Glomerular visceral epithelial cell (primary cell): ENCODE measurements at regions not wholly inside any gene's neighbourhood (a gene's known extent, or its start where the extent isn't known, plus 50 kb on each side); places are given as distances from the start of the nearest gene placed in this dataset.
A peak's percentile ranks its signal among the peaks of the same experiment; 100 is the strongest.
"Not testable (repeated sequence)": the region's sequence is repeated elsewhere in the genome, so short reads cannot be mapped to it uniquely, and the experiment has no call there.

Source experiments
- DNase-seq: peaks from one replicate; pipeline ENCODE4 v3.0.0-alpha.2; 2016; ENCODE audit errors: extremely low spot score

DNA sequence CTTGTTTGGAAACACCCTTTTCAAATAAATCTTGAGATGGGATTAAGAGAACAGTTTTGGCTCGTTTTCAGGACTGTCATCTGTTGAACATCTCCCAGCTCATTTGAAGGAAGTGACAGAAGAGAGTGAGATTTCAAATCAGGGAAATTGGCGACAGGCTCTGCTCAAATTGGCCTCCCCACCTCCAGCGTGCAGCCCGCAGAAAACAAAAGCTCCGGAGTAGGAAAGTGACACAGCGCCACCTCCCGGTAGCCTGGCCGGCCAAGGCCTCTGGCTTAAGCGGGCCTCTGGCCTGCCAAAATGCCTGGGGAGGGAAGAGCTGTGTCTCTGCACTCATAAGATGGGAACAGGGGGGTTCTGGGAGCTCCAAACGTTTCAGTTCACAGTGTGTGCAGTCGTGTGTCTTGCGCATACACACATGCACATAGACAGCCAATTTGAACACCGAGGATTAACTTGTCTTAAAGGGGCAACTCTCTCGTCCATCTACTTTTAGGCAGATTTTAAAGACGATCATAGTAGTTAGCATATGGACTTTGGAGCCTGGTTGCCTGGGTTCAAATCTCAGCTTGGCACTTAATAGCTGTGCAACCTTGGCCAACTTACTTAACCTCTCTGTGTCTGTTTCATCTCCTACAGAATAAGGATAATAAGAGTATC lies 132.7 kb upstream of the RCN1 start:
- DNase-seq: peak; percentile 39

DNA sequence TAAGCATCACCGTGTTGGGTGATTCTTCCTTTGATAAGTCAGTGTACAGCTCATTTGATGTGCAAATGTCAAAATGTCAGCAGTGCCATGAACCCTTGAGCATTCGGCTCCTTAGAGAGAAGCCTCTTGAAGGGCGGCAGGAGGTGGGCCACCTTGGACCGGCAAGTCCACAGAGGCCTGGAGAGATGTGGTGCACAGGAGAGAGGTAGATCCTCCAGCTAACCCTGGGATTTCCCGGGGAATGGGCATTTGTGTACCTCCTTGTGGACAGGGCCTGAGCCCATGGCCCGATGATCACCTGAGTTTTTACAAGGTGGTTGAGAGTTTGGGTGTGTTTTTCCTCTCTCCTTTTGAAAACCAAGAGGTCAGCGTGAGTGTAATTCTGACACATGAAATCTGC lies 133.2 kb upstream of the RCN1 start:
- DNase-seq: no peak

DNA sequence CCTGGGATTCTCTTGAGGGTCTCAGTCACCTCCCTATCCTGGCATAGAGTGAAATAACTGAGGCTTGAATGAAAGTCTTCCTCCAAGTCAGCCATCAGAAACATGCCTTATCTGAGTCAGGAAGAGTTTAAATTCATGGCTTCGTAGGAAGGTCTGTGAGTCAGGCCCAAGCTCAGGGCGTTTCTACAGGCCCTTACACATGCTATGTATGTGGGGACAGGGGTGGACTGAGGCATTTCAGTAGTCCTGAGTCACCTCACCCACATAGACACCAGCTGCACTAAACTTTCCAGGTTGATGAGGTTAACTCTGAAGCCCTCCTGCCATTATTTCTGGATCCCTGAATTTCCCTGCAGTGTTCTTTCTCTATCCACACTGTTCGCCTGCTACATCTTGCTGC lies 134.6 kb upstream of the RCN1 start:
- DNase-seq: peak; percentile 23

DNA sequence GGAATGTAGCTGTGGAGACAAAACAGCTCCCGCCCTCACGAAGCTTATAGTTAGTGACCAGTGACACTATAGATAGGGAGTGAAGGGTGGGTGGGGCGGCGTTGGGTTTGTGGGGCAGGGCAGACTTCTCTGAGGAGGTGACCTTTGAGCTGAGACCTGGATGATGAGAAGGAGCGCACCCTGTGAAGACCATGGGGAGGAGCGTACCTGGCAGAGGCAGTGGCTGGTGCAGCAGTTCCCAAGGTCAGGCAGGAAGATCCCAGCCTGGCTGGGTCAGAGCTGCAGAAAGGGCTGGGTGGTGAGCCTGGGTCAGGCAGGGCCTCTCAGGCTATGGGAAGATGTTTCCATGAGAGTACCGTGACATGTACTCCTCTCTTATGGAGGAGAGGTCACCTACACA lies 135.0 kb upstream of the RCN1 start:
- DNase-seq: no peak

DNA sequence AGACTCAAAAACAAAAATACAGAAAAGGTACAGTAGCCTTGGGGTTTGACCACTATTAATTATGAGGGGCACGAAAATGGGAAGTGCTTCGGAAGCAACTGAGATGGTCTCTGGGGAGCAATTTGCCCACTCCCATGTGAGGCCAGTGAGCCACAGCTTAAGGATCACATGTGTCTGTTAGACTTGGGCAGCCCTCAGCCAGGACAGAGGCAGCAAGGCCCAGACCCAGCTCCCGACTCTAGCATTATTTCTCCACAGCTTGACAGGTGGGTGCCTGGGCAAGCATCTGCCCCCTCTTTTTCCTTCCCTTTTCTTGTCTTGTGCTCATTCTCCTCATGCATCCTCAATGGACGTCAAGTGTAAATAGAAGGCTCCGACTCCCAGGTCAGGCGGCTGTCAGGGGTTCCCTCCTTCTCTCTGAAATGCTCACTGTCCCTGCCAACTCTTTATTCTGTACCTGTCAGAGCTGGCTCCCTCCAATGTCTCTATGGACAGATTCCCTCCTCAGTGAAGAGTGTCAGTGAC lies 137.0 kb upstream of the RCN1 start:
- DNase-seq: no peak

DNA sequence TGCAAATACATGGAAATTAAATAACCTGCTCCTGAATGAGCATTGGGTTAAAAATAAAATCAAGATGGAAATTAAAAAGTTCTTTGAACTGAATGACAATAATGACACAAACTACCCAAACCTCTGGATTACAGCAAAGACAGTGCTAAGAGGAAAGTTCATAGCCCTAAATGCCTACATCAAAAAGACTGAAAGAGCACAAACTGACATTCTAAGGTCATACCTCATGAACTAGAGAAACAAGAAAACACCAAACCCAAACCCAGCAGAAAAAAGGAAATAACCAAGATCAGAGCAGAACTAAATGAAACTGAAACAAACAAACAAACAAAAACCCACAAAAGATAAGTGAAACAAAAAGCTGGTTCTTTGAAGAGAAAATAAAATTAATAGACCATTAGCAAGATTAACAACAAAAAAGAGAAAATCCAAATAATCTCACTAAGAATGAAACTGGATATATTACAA lies 138.6 kb upstream of the PAX6 start:
- not testable (repeated sequence) for DNase-seq

DNA sequence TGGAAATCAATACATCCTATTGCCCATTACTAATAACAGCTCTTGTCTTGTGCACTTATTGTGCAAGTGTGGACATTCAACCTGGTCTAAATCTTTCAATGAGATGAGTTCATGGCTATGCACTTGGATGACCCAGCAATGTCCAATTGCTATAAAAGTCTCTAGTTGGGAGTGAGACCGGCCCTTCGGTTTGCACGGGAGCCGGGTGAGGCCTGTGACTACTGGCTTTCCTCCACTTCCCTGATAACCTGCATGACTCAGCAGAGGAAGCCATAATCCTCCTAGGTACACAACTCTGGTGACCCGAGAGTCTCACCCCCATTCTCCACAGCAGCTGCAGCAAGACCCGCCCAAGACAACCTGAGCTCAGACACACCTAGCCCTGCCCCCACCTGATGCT lies 135.9 kb upstream of the PAX6 start:
- DNase-seq: no peak

- DNase-seq: peak; percentile 7
Measured at GRCh38 chr11:31943056-31943780, 132.1 kb upstream of the PAX6 start.

- DNase-seq: peak; percentile 2
Measured at GRCh38 chr11:31940371-31941037, 129.4 kb upstream of the PAX6 start.

- DNase-seq: no peak
Measured at GRCh38 chr11:31939004-31939403, 127.9 kb upstream of the PAX6 start.

DNA sequence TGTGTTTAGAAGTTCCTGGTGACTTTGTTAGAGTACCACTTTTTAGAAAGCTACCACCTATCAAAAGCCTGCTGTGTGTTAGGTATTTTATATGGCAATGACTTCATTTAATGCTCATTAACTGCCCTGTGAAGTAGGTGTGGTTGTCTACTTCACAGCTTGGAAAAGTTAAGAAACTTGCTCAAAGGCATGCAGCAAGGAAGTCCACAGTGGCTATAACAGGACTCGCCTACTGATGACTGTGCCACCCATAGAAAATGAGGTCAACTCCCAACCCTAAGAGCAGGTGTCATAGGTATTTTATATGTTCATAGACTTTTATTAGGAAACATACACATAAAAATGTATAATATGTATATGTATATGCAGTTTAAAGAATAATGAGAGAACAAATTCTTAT lies 125.2 kb upstream of the PAX6 start:
- no peak for DNase-seq

DNA sequence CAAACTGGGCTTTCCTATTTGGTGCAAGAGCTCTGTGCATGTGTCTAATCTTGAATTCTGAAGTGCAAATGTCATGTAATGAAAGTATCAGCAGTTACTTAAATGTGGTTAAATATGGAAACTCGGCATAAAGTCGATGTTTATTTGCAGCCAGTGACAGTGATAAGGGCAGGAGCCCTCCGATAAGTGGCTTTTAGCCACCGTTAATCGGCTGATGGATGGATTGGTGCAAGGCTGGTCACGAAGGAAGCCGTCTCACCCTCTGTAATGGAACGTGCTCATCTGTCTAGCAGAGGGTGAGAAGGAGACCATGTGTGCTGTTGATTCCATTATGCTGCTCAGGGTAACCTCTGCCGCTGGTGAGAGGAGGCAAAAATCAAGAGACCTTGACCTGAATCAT lies 121.8 kb upstream of the PAX6 start:
- no peak for DNase-seq

DNA sequence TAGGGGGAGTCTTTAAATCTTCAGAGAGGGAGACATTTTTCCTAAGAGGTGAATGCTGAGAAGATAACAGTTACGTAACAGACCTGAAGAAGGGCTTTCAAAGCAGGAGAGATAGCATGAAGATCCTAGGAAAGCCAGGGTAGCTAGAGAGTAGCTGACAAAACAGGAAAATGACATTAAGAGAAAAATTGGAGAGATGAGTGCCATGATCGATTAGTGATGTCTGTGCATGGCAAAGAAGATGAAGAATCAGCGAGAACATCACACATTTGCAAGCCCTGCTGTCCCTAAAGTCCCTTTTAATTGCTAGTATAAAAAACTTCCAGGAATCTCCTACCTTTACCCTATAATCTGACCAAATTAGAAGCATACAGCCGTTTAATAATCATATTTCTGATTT lies 116.9 kb upstream of the PAX6 start:
- DNase-seq: no peak

GRCh38 chr11:31926816-31927528 lies 115.8 kb upstream of the PAX6 start:
- no peak for DNase-seq

DNA sequence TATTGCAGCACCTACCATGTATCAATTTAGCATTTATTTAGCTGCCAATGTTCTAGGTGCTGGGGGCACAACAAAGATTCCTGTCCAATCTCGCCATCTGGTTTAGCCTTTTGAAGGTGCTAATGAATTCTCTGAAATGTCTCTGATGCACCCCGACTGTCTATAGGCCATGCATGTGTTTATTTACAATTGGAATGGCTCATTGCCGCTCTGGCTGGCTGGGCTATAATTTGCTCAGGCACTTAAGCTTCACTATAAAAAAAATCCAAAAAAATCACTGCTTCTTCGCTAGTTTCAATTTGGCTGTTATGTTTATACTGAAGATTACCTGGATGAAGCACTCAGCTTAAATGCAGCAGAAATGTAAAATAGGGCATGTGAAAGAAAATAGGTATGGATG lies 115.0 kb upstream of the PAX6 start:
- no peak for DNase-seq

- DNase-seq: no peak
Measured at GRCh38 chr11:31922450-31922849, 111.3 kb upstream of the PAX6 start.

- DNase-seq: peak; percentile 25
Measured at GRCh38 chr11:31921081-31921480, 110.0 kb upstream of the PAX6 start.

DNA sequence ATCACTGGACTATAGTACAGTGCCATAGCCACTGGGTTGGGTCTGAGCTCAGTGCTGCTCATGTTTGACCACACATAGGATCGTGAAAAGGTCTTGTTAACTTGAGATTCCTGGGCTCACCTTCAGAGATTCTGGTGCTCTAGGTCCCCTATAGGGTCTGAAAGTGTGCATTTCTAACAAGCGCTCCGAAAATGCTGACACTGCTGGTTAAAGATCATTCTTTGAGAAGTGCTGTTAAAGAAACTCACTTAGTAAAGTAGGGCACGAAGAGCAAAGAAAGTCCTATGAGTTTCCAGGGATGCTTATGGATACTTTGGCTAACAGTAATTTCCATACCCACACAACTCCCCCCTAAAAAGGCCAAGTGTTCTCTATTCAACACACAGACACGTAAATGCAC lies 108.1 kb upstream of the PAX6 start:
- no peak for DNase-seq

DNA sequence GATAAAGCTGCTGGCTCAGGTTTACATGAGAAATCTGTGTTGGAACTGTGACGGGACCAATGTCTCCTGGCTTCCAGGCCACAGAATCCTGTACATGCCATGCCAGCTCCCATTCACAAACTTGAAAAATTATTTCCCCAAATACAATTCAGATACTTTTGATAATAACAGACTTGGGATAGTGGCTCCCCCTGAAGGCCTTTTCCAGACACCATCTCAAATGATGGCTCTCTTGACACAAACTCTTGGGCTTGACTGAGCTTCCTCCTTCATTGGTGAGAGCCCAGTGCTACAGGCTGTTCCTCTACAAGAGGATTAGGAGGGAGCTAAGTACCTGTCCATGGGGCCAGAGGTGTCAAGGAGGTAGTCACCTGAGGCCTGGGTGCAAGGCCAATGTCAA lies 104.7 kb upstream of the PAX6 start:
- DNase-seq: no peak

- DNase-seq: no peak
Measured at GRCh38 chr11:31913985-31914384, 102.9 kb upstream of the PAX6 start.

- DNase-seq: no peak
Measured at GRCh38 chr11:31912808-31913207, 101.7 kb upstream of the PAX6 start.

- DNase-seq: no peak
Measured at GRCh38 chr11:31910950-31911576, 99.9 kb upstream of the PAX6 start.
